Myocyte (in vitro differentiated cells): ENCODE measurements at regions not wholly inside any gene's neighbourhood (a gene's known extent, or its start where the extent isn't known, plus 50 kb on each side); places are given as distances from the start of the nearest gene placed in this dataset. TPM values are rescaled to one million over a fixed set of nuclear protein-coding genes. Genes with fewer than 3 reads are reported as not detected.

Source experiments
- microRNA counts: library from miRNA; unstranded; fragments of <30 nt; microRNA quantifications from one replicate; lab custom pipeline; 2016
- microRNA-seq: library from miRNA; unstranded; fragments of <30 nt; microRNA quantifications from one replicate; pipeline ENCODE4, GENCODE V29; 2016

MicroRNAs in the stretch of these regions (microRNA counts, 767-probe panel; counts per million panel counts)
- microRNA hsa-miR-1269a (lab: Ali Mortazavi, UCI): not detected

Small RNA genes in the stretch of these regions (microRNA-seq; reads per million reads assigned to microRNA genes)
- gene MIR1269A: 0.48 reads per million
